ENCODE measurements at regions not wholly inside any gene's neighbourhood (a gene's known extent, or its start where the extent isn't known, plus 50 kb on each side); places are given as distances from the start of the nearest gene placed in this dataset.

- TF ChIP-seq CTCF (IDR thresholded peaks at IDR 0.05) (no peak), POLR2A (IDR thresholded peaks at IDR 0.05) (no peak)
Observed at GRCh38 chr16:61263400-61263799, 772.8 kb downstream of the CDH8 start.

All from uterus (tissue), 2 donors.